Gastroesophageal sphincter (tissue), 4 donors: ENCODE measurements at regions not wholly inside any gene's neighbourhood (a gene's known extent, or its start where the extent isn't known, plus 50 kb on each side); places are given as distances from the start of the nearest gene placed in this dataset.

Source experiments
- ATAC-seq: fragments of 150-250 bp; one replicate; pipeline ENCODE4 v1.9.1; 2016; ENCODE audit warnings: mild to moderate bottlenecking, moderate library complexity
- H3K27ac ChIP-seq, 4 donors: fragments of 200-600 bp; sonication (generic) in 3 of 4; 1 replicate in 3 of 4; 2 replicates in 1 of 4; pipeline ENCODE4 v1.5.1; 2016 to 2019
- H3K27me3 ChIP-seq: fragments of 200-600 bp; sonication (generic); one replicate; pipeline ENCODE4 v1.5.1; 2019
- H3K36me3 ChIP-seq, 2 donors: fragments of 200-600 bp; sonication (generic); one replicate each; pipeline ENCODE4 v1.5.1; 2019; ENCODE audit warnings: control low read depth in 1 of 2
- H3K4me1 ChIP-seq, 3 donors: fragments of 200-600 bp; sonication (generic); 1 replicate in 2 of 3; 2 replicates in 1 of 3; pipeline ENCODE4 v1.5.1; 2016 to 2019; ENCODE audit warnings: control low read depth in 2 of 3
- H3K4me3 ChIP-seq, 2 donors: fragments of 200-600 bp; sonication (generic); one replicate each; pipeline ENCODE4 v1.5.1; 2019; ENCODE audit warnings: mild to moderate bottlenecking in 1 of 2, moderate library complexity in 1 of 2
- H3K9me3 ChIP-seq, 3 donors: fragments of 200-600 bp; sonication (generic); one replicate each; pipeline ENCODE4 v1.5.1; 2017 to 2019; ENCODE audit warnings: control low read depth in 2 of 3
- EP300 ChIP-seq: sonication (generic); formaldehyde crosslinking; IDR thresholded peaks from one replicate; pipeline ENCODE4 v1.6.1; 2017; ENCODE audit warnings: antibody characterized with exemption, mild to moderate bottlenecking
- POLR2A ChIP-seq, 2 donors: fragments of 450-650 bp; IDR thresholded peaks; one replicate each; pipeline ENCODE4 v1.6.1; 2017; ENCODE audit warnings: antibody characterized with exemption in 2 of 2, mild to moderate bottlenecking in 2 of 2, moderate library complexity in 1 of 2
- POLR2AphosphoS5 ChIP-seq: sonication (generic); formaldehyde crosslinking; IDR thresholded peaks from one replicate; pipeline ENCODE4 v1.6.1; 2017; ENCODE audit warnings: antibody characterized with exemption
- WGBS, 2 donors: methylation state at CpG; one replicate each; pipeline ENCODE4 v1.1.5; 2018; ENCODE audit warnings: low coverage in 1 of 2; 5-methylcytosine and 5-hydroxymethylcytosine counted together
- TF ChIP-seq, protein P1 (sequence below), 4 experiments: fragments of 200-600 bp in 2 of 4; fragments of 450-650 bp in 2 of 4; sonication (generic) in 1 of 4; IDR thresholded peaks; one replicate each; pipeline ENCODE4 v1.5.1; 2017 to 2019; ENCODE audit warnings: antibody characterized with exemption in 4 of 4, mild to moderate bottlenecking in 2 of 4, moderate library complexity in 2 of 4

DNA sequence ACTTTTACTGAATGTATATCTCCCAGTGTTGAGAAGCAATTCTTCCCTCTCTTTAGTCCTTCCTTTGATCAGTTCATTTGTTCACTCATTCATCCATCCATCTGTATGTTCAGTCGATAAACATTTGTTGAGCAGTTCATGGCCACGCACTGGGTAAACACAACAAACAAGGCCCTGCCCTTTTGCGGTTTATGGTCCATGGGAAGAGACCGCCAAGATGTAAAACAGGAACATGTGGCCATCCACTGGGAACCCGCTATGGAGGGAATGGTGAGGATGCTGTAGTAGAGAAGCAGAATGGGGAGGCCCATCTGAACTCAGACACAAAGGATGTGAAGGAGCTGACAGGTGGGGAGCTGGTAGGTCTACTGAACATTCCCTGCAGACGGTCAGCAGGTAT is 102.7 kb upstream of the SPRY4 start:
- TF ChIP-seq, protein P1, sequence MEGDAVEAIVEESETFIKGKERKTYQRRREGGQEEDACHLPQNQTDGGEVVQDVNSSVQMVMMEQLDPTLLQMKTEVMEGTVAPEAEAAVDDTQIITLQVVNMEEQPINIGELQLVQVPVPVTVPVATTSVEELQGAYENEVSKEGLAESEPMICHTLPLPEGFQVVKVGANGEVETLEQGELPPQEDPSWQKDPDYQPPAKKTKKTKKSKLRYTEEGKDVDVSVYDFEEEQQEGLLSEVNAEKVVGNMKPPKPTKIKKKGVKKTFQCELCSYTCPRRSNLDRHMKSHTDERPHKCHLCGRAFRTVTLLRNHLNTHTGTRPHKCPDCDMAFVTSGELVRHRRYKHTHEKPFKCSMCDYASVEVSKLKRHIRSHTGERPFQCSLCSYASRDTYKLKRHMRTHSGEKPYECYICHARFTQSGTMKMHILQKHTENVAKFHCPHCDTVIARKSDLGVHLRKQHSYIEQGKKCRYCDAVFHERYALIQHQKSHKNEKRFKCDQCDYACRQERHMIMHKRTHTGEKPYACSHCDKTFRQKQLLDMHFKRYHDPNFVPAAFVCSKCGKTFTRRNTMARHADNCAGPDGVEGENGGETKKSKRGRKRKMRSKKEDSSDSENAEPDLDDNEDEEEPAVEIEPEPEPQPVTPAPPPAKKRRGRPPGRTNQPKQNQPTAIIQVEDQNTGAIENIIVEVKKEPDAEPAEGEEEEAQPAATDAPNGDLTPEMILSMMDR (IDR thresholded peaks at IDR 0.05): no peak
- TF ChIP-seq POLR2A (IDR thresholded peaks at IDR 0.05) (no peak), EP300 (no peak), POLR2AphosphoS5 (no peak)
- H3K36me3 ChIP-seq: no peaks in the 10 kb centered on the region
- peak overlapping the region in 1 of 4 donors; percentile 4 for H3K27ac ChIP-seq
- no peak overlapping the region for H3K4me3 ChIP-seq
- peaks cover 0 to 14% (median 0%) of the 10 kb centered on the region in 3 donors for H3K4me1 ChIP-seq
- H3K27me3 ChIP-seq: no peaks in the 10 kb centered on the region
- ATAC-seq: no peak
- no peaks in the 10 kb centered on the region for H3K9me3 ChIP-seq
- WGBS, 2 donors: 96 to 97% methylated on average over 4 to 5 of the region's 6 CpGs

DNA sequence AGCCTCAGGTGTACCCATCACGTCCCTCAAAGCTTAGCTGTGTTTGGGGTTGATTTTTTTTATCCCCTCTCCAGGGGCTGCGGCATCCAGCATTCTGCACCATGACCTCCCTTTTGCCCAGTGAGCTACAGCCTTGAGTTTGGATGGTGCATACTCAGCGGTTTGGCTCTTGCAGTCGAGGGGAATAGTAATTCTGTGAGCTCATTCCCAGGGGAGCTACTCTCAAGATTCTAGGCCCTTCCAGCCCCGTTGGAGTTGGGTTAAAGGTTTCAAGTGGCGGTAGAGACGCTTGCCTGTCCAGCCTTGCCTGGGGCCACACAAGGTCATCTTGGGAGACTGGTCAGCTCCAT is 102.2 kb upstream of the SPRY4 start:
- H3K27ac ChIP-seq: peak overlapping the region in 3 of 4 donors; percentile 4 to 53 (median 22)
- no peaks in the 10 kb centered on the region for H3K27me3 ChIP-seq
- peaks cover 0 to 10% (median 0%) of the 10 kb centered on the region in 3 donors for H3K4me1 ChIP-seq
- no peak for TF ChIP-seq POLR2AphosphoS5
- TF ChIP-seq EP300: no peak
- TF ChIP-seq, protein P1 (IDR thresholded peaks at IDR 0.05): no peak
- no peak for TF ChIP-seq POLR2A (IDR thresholded peaks at IDR 0.05)
- H3K9me3 ChIP-seq: no peaks in the 10 kb centered on the region
- H3K4me3 ChIP-seq: no peak overlapping the region
- 84 to 93% methylated on average over 2 to 3 of the region's 7 CpGs for WGBS, 2 donors
- H3K36me3 ChIP-seq: no peaks in the 10 kb centered on the region
- ATAC-seq: no peak

DNA sequence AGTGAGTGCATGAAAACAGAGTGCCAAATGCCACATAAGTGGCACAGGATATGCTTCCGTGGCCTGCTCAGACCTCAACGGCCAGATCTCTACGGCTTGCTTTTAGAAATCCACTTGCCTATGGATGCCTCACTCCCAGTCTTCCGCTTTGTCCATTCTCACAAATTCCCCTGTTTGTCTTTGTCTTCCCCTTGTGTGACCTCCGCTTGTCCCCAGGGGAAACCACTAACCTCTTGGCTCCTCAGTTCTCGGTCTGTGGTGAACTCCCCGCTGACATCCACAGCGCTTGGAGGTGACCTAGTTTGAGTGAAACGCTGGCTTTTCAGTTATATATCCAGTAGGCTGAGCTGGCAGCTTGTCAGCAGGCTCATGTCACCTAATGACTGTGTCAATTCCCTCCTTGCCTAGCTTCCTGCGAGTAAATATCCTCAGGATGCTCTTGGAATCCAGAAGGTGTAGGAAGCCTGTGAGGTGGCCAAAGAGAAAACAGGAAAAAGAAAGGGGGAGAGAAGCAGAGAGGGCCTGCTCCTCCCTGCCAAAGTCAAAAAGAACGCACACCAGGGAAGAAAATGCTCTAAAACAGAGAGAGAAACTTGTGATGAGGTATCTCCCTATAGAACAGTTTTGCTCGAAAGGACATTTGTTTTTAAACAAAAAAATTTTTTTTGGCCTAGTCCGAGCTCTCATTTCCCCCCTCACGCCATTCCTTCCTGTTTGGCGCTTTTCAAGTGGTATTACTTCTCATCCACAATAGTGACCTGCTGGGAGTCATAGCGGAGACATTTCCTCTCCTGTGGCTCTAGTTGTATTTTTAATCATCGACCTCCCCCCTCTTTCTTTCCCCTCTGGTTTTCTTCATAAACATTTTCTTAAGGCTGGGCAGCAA is 101.6 kb upstream of the SPRY4 start:
- Histone ChIP-seq H3K36me3 (no peaks in the 10 kb centered on the region), H3K4me3 (no peak overlapping the region), H3K27me3 (no peaks in the 10 kb centered on the region), H3K4me1 (peaks cover 0 to 10% (median 0%) of the 10 kb centered on the region in 3 donors), H3K27ac (peak overlapping the region in 3 of 4 donors; percentile 22 to 74 (median 53)), H3K9me3 (no peaks in the 10 kb centered on the region)
- TF ChIP-seq POLR2AphosphoS5 (no peak), POLR2A (IDR thresholded peaks at IDR 0.05) (no peak), EP300 (no peak)
- TF ChIP-seq, protein P1 (IDR thresholded peaks at IDR 0.05): no peak
- peak; percentile 60 for ATAC-seq
- 56 to 58% methylated on average over 15 to 16 of the region's 17 CpGs for WGBS, 2 donors

DNA sequence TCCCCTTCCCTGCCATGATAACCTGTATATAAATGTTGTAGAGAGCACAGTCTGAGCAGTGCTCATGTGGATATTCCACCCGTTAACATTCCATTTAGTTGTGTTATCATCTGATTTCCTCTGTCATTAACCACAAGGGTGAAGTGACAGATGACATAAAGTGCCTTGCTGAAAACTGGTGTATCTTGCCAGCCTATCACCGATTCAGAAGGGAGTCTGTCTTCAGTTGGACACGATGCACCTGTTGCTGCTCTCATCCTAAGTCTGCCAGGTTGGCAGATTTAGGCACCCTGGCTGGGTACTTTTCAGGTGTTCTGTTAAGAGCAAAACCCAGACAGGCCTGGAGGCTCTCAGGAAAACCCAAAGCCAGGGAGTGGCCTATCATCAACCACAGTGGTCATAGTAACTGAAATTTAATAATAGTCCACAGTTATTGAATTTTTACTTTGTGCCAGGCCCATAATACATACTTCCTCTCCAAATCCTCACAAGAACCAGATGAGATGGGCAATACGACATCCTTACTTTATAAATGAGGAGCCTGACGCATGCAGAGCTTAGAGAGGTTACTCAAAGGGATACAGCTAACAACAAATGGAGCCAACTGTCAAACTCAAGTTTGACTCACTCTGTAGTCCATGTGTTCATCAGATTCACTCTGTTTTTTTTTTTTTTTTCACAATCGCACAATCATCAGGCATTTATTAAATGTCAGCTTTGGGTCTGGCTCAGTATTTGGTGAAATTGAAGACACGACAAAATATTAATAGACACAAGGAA is 100.7 kb upstream of the SPRY4 start:
- H3K4me1 ChIP-seq: peaks cover 0 to 10% (median 0%) of the 10 kb centered on the region in 3 donors
- peak overlapping the region in 2 of 4 donors; percentile 53 to 74 for H3K27ac ChIP-seq
- TF ChIP-seq EP300: no peak
- peak; percentile 35 for TF ChIP-seq POLR2AphosphoS5
- H3K27me3 ChIP-seq: no peaks in the 10 kb centered on the region
- H3K9me3 ChIP-seq: no peaks in the 10 kb centered on the region
- H3K36me3 ChIP-seq: no peaks in the 10 kb centered on the region
- no peak for ATAC-seq
- 84 to 85% methylated on average over 5 to 7 of the region's 7 CpGs for WGBS, 2 donors
- no peak overlapping the region for H3K4me3 ChIP-seq

DNA sequence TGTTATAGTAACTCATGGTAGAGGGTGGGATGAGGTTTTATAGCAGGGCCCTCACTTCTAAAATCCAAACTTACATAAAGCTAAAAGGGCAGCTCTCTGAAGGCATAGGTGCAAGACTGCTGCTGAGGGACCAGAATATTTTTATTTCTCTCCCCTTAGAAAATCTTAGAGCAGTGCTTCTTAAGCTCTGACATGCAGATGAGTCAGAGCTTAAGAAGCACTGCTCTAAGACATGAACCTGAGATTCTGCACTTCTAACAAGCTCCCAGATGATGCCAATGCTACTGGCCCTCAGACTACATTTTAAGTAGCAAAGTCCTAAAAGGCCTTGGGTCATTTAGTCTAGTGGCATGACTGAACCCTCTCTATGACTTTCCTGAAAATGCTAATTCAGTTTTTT is 97.6 kb upstream of the SPRY4 start:
- Histone ChIP-seq H3K4me1 (peaks cover 0 to 25% (median 0%) of the 10 kb centered on the region in 3 donors), H3K9me3 (no peaks in the 10 kb centered on the region), H3K36me3 (no peaks in the 10 kb centered on the region), H3K27me3 (no peaks in the 10 kb centered on the region), H3K27ac (no peak overlapping the region), H3K4me3 (no peak overlapping the region)
- ATAC-seq: peak; percentile 40
- TF ChIP-seq, protein P1 (IDR thresholded peaks at IDR 0.05): no peak
- no peak for TF ChIP-seq POLR2AphosphoS5
- TF ChIP-seq EP300: no peak
- TF ChIP-seq POLR2A (IDR thresholded peaks at IDR 0.05): no peak
